Body of pancreas (tissue), 4 donors: ENCODE measurements at regions not wholly inside any gene's neighbourhood (a gene's known extent, or its start where the extent isn't known, plus 50 kb on each side); places are given as distances from the start of the nearest gene placed in this dataset.

Experiments used
- ATAC-seq: fragments of 150-250 bp; one replicate; pipeline ENCODE4 v1.9.1; 2016
- DNase-seq, 4 donors: peaks; one replicate each; pipeline ENCODE4 v3.0.0-alpha.2; 2019
- H3K27ac ChIP-seq, 4 donors: fragments of 200-600 bp; sonication (generic); 1 replicate in 3 of 4; 2 replicates in 1 of 4; pipeline versions ENCODE4 v1.5.1 to v1.6.1; 2016 to 2019; ENCODE audit warnings: mild to moderate bottlenecking in 1 of 4, mixed read lengths in 1 of 4, moderate library complexity in 1 of 4
- H3K27me3 ChIP-seq, 2 donors: fragments of 200-600 bp; sonication (generic); one replicate each; pipeline ENCODE4 v1.6.0; 2016; ENCODE audit warnings: mild to moderate bottlenecking in 1 of 2
- H3K36me3 ChIP-seq, 2 donors: fragments of 200-600 bp; sonication (generic); replicated peaks in 1 of 2; 2 replicates each; pipeline ENCODE4 v1.5.1; 2016; ENCODE audit warnings: low read depth in 2 of 2; ENCODE audit not compliant: insufficient read depth in 1 of 2
- H3K4me1 ChIP-seq: fragments of 200-600 bp; sonication (generic); one replicate; pipeline ENCODE4 v1.6.0; 2016
- H3K4me3 ChIP-seq, 2 donors: fragments of 200-600 bp; sonication (generic); 1 replicate in 1 of 2; 2 replicates in 1 of 2; pipeline ENCODE4 v1.5.1; 2016 to 2019
- H3K9me3 ChIP-seq, 3 donors: fragments of 200-600 bp; sonication (generic); 1 replicate in 2 of 3; 2 replicates in 1 of 3; pipeline ENCODE4 v1.5.1; 2016
- POLR2A ChIP-seq, 3 donors: fragments of 450-650 bp; IDR thresholded peaks; one replicate each; pipeline ENCODE4 v1.6.1; 2016; ENCODE audit warnings: antibody characterized with exemption in 3 of 3, mild to moderate bottlenecking in 2 of 3
- WGBS, 2 donors: methylation state at CpG; one replicate each; pipeline ENCODE4 v1.1.5; 2017; 5-methylcytosine and 5-hydroxymethylcytosine counted together
- intact Hi-C: fragments of 100-400 bp; cut with DNase I; formaldehyde crosslinking; loops from one replicate; pipeline ENCODE4 v1.15.1; 2023
- TF ChIP-seq, protein P1 (sequence below), 7 experiments: fragments of 450-650 bp in 4 of 7; fragments of 200-600 bp in 3 of 7; sonication (generic) in 3 of 7; IDR thresholded peaks; one replicate each; pipeline ENCODE4 v1.5.1; 2016 to 2019; ENCODE audit warnings: antibody characterized with exemption in 7 of 7

DNA sequence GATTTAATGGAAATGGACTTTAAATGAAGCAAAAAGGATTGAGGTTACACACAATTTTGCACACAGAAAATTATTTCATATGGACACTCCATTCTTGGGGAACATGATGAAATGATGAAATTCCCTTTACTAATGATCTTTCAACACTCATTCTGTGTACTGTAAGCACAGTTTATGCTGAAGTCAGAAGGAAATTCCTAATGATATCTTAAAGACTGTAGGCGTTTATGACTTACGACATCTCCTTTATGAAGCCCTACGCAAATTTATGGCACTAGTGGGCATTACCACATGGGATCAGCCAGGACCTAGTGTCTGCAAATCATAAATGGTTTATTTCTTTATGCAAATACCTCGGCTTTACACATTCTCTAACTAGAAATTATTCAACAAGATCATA, 97.9 kb upstream of the SOX5 start:
- TF ChIP-seq, protein P1, sequence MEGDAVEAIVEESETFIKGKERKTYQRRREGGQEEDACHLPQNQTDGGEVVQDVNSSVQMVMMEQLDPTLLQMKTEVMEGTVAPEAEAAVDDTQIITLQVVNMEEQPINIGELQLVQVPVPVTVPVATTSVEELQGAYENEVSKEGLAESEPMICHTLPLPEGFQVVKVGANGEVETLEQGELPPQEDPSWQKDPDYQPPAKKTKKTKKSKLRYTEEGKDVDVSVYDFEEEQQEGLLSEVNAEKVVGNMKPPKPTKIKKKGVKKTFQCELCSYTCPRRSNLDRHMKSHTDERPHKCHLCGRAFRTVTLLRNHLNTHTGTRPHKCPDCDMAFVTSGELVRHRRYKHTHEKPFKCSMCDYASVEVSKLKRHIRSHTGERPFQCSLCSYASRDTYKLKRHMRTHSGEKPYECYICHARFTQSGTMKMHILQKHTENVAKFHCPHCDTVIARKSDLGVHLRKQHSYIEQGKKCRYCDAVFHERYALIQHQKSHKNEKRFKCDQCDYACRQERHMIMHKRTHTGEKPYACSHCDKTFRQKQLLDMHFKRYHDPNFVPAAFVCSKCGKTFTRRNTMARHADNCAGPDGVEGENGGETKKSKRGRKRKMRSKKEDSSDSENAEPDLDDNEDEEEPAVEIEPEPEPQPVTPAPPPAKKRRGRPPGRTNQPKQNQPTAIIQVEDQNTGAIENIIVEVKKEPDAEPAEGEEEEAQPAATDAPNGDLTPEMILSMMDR (IDR thresholded peaks at IDR 0.05): no peak
- TF ChIP-seq POLR2A (IDR thresholded peaks at IDR 0.05): no peak
- intact Hi-C loops: no loop called here
- no peak overlapping the region for H3K27ac ChIP-seq
- H3K27me3 ChIP-seq: no peaks in the 10 kb centered on the region
- no peak for ATAC-seq
- DNase-seq: no peak
- WGBS, 2 donors: 67 to 81% methylated on average over 4 of the region's 4 CpGs
- H3K36me3 ChIP-seq: no peaks in the 10 kb centered on the region
- H3K4me1 ChIP-seq: peaks cover 7% of the 10 kb centered on the region
- H3K4me3 ChIP-seq: no peak overlapping the region
- no peaks in the 10 kb centered on the region for H3K9me3 ChIP-seq

DNA sequence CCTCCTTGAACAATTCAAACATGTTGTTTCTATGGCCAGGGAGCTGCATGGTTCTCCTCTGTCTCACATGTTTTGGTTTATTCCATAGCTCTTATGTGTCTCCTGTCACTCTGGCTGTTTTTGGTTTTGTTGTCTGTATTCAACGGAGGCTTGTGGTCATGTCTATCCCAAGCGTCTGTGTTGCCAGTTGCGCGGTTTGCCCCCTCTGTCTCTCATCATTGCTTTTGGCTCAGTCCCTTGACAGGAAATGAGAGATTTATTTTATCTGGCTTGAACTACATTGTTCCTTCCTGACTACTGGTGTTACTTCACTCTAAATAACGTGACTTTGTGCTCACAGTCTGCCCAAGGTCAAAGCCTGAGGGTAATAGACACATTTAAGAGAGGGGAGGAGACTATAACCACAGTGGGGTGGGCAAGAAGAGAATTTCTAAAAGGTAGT, 96.4 kb upstream of the SOX5 start:
- Histone ChIP-seq H3K4me1 (peaks cover 7% of the 10 kb centered on the region), H3K9me3 (no peaks in the 10 kb centered on the region), H3K27ac (no peak overlapping the region), H3K27me3 (no peaks in the 10 kb centered on the region), H3K4me3 (no peak overlapping the region), H3K36me3 (no peaks in the 10 kb centered on the region)
- TF ChIP-seq POLR2A (IDR thresholded peaks at IDR 0.05): no peak
- TF ChIP-seq, protein P1 (IDR thresholded peaks at IDR 0.05): no peak
- DNase-seq (no peak), ATAC-seq (peak; percentile 47)
- intact Hi-C loops: no loop called here
- 54 to 55% methylated on average over 5 of the region's 5 CpGs for WGBS, 2 donors

DNA sequence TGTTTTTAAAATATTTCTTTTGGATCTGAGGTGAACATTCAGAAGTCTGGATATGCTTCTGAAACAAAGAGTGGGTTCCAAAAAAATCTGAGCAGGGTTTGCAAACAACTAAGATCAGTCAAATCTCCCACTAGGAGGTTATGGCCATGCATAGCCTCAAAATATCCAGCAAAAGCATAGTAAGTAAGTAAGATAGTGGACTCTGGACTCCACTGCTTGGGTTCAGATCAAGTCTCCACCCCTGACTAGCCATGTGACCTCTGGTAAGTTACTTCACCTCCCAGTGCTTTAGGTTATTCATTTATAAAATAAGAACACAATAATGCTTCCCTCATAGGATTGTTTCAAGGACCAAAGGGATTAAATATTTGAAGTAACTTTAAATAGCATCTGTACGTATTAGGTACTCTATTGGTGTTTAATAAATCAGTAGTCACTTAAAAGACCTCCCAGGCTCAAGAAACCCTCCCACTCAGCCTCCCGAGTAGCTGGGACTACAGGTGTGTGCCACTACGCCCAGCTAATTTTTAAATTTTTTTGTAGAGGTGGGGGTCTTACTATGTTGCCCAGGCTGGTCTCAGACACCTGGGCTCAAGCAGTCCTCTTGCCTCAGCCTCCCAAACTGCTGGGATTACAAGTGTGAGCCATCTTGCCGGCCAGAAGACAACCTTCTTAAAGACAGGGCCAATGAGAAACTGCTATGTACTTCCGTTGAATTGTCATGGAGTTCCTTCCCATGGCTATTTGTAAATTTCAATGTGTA, 95.7 kb upstream of the SOX5 start:
- no peaks in the 10 kb centered on the region for H3K27me3 ChIP-seq
- peak; percentile 71 for ATAC-seq
- DNase-seq: peak in 3 of 4 donors; percentile 15 to 32 (median 19)
- peaks cover 7% of the 10 kb centered on the region for H3K4me1 ChIP-seq
- no peak overlapping the region for H3K4me3 ChIP-seq
- TF ChIP-seq, protein P1 (IDR thresholded peaks at IDR 0.05): no peak
- TF ChIP-seq POLR2A (IDR thresholded peaks at IDR 0.05): no peak
- no peaks in the 10 kb centered on the region for H3K9me3 ChIP-seq
- H3K36me3 ChIP-seq: no peaks in the 10 kb centered on the region
- WGBS, 2 donors: 70 to 76% methylated on average over 5 of the region's 5 CpGs
- no peak overlapping the region for H3K27ac ChIP-seq
- intact Hi-C loops: no loop called here

DNA sequence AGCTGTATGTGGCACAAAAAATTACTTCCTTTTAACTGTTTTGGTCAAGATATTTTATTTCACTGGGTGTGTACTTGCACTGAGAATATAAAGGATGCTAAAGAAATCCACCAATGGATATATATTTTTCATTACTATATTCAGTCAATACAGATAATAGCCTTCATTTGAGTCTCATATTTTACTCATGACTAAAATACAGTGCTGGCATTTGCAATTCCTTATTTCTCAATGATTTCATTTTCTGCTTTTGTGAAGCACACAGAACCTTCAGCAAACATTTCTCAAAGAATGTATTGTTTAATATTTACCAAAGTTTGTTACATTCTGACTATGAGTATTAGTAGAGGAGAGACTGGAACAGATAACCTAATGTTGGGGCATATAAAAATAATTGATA, 93.2 kb upstream of the SOX5 start:
- Histone ChIP-seq H3K27ac (no peak overlapping the region), H3K4me3 (no peak overlapping the region), H3K36me3 (no peaks in the 10 kb centered on the region), H3K9me3 (no peaks in the 10 kb centered on the region), H3K27me3 (no peaks in the 10 kb centered on the region), H3K4me1 (peaks cover 7% of the 10 kb centered on the region)
- intact Hi-C loops: no loop called here
- ATAC-seq: no peak
- DNase-seq: no peak
- TF ChIP-seq POLR2A (IDR thresholded peaks at IDR 0.05): no peak
- TF ChIP-seq, protein P1 (IDR thresholded peaks at IDR 0.05): no peak

DNA sequence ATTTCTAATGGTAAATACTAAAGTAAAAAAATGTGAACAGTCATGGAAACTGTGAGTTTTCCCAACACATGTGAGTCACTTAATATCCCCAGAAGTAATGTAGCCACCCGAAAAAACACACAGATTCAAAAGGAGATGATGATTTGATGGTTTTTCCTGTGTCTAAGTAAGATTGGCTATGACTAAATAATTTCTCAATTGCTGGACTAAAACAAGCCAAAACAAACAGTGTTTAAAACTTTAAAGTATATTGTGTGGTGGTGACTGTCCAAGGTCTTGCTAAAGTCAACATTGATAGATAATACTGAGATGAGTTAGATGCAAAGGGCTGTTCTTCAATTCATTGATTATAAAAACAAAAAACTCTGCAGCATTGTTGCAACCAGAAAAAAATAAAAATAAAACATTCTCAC, 89.6 kb upstream of the SOX5 start:
- no peak for TF ChIP-seq POLR2A (IDR thresholded peaks at IDR 0.05)
- TF ChIP-seq, protein P1 (IDR thresholded peaks at IDR 0.05): no peak
- H3K4me1 ChIP-seq: no peaks in the 10 kb centered on the region
- ATAC-seq (no peak), DNase-seq (no peak)
- intact Hi-C loops: no loop called here
- H3K36me3 ChIP-seq: no peaks in the 10 kb centered on the region
- no peaks in the 10 kb centered on the region for H3K9me3 ChIP-seq
- H3K27me3 ChIP-seq: no peaks in the 10 kb centered on the region
- WGBS, 2 donors: 31 to 39% methylated on average over 1 of the region's 1 CpG
- no peak overlapping the region for H3K4me3 ChIP-seq
- H3K27ac ChIP-seq: no peak overlapping the region
